Dermis blood vessel endothelial cell (primary cell): ENCODE measurements at regions not wholly inside any gene's neighbourhood (a gene's known extent, or its start where the extent isn't known, plus 50 kb on each side); places are given as distances from the start of the nearest gene placed in this dataset.

Source experiments
- DNase-seq: peaks from one replicate; pipeline ENCODE4 v3.0.0; 2010

- no peak for DNase-seq
Measured at GRCh38 chr1:90558126-90558525, 159.0 kb downstream of the BARHL2 start.

GRCh38 chr1:90557706-90558105 lies 159.4 kb downstream of the BARHL2 start:
- DNase-seq: no peak

- DNase-seq: no peak
Measured at GRCh38 chr1:90550626-90551406, 166.3 kb downstream of the BARHL2 start.

GRCh38 chr1:90544356-90544755 lies 172.7 kb downstream of the BARHL2 start:
- no peak for DNase-seq

GRCh38 chr1:90537606-90538362 lies 179.3 kb downstream of the BARHL2 start:
- DNase-seq: no peak

GRCh38 chr1:90534663-90535295 lies 182.3 kb downstream of the BARHL2 start:
- no peak for DNase-seq

DNA sequence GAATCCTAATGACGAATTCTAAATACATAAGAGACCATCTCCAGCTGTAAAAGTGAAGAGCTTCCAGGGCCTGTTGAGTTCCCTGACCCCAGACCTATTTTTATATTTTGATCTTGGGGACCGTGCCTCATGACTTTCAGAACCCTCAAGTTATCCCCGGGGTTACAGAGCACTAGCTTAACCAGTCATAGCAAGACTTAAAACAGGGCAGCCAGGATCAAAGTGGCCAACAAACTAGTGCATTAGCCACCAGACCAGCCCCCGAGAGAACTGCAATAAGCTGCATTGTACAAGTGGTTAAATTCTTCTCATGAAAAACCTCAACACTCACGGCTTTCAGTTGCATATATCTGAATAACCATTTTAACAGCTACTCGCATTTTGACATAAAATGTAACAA lies 183.0 kb downstream of the BARHL2 start:
- no peak for DNase-seq

DNA sequence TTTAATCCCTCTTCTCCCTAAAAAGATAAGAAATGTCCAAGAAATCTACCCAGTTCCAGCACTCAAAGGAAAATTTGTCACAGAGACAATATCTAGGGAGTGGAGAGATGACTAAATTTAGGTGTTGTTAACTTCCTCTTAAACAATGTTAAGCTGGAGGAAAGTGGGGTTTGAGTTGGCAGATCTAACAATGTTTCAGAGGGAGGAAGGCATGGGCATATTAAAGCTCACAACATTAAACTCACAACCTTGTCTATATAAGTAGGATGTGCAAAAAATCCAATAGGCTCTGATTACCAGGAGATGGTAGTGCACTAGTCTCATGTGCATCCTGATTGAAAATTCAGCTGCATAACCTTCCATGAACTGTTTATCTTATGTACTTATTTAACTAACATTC lies 190.1 kb downstream of the BARHL2 start:
- no peak for DNase-seq

DNA sequence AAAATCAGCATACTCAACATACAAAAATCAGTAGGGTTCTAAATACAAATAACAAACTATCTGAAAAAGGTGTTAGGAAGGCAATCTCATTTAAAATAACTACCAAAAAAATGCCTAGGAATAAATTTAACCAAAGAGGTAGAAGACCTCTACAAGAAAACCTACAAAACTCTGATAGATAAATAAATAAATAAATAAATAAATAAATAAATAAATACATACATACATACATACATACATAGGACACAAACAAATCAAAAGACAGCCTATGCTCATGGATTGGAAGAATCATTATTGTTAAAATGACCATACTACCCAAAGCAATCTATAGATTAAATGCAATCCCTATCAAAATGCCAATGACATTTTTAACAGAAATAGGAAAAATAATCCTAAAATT lies 194.7 kb downstream of the BARHL2 start:
- no peak for DNase-seq

GRCh38 chr1:90513956-90514355 lies 203.1 kb downstream of the BARHL2 start:
- no peak for DNase-seq

DNA sequence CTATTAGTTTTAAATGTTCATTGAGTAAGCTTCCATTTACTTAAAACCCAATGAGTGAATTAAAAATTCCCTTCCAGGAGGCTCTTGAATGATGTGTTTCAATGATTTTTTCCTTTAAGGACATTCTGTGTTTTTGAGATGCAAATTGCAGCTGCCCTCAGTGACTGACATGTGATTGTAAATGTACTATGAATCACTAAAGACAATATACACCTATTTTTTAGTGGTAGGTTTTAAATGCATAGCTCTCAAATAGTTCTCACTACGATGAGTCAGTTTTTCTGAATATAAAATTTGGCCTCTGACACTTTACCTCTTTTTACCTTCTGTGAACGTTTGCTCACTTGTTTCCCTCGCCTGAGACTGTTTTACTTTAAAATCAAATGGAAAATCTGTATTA lies 204.7 kb downstream of the BARHL2 start:
- DNase-seq: no peak

- no peak for DNase-seq
Measured at GRCh38 chr1:90510143-90510542, 207.0 kb downstream of the BARHL2 start.

- DNase-seq: no peak
Measured at GRCh38 chr1:90509225-90510048, 207.7 kb downstream of the BARHL2 start.

DNA sequence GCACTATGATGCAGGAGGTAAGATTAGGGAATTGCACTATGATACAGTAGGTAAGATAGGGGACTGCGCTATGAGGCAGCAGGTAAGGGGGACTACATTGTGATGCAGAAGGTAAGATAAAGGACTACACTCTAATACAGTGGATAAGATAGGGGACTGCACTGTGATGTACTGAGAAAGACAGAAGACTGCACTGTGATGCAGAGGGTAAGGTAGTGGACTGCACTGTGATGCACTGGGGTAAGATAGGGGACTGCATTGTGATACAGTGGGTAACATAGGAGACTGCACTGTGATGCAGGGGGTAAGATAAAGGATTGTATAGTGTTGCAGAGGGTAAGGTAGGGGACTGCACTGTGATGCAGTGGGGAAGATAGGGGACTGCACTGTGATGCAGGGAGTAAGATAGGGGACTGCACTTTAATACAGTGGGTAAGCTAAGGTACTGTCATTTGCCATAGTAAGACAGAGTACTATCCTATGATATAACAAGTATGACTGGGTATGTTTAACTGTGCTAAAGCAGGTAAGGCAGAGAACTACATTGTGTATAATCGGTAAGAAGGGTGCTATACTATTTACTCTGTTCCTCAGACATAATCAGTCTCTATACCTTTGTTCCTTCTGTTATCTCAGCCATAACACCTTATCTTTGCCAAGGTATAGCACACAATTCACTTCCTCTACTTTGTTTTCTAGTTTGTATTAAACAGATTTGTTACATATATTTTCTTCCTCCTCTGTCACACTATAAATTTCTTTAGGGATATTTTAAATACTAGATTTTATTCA lies 208.5 kb downstream of the BARHL2 start:
- DNase-seq: no peak

GRCh38 chr1:90507173-90507572 lies 209.9 kb downstream of the BARHL2 start:
- DNase-seq: no peak

- no peak for DNase-seq
Measured at GRCh38 chr1:90505806-90506205, 211.3 kb downstream of the BARHL2 start.

DNA sequence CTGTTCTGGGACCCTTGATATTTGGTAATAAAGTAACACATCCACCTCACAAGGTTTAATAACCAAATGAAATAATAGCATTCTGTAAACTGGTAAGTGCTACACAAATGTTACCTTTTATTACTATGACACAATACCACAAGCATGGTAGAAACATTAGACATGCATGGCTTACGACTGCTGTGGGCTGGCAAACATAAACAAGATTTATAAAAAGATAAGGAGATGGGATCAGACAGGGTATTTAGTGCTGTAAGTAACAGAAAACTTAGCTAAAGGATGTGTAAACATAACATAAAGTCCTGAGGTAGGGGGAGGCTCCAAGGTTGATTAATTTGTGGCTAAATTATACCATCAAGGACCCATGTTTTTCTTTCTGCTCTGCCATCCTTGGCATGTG lies 212.6 kb downstream of the BARHL2 start:
- no peak for DNase-seq

GRCh38 chr1:90502696-90503095 lies 214.4 kb downstream of the BARHL2 start:
- DNase-seq: no peak

GRCh38 chr1:90502194-90502593 lies 214.9 kb downstream of the BARHL2 start:
- no peak for DNase-seq

DNA sequence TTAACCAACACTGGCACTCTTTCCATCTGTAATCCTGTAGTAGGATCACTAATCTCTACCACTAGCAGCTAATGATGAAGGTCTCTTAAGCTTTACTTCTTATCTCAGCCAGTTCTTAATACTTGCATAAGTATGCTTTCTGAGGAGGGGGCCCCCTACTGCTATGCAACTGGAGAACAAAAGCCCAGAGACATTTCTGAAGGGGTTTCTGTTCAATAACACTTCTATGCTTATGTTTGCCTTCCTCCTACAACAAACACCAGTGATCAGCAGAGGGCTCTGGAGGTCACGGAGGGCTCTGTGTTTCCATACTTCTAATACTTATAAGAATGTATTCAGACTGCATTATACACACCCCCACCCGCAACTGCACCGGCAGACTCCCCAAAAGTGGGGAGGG lies 215.8 kb downstream of the BARHL2 start:
- no peak for DNase-seq

GRCh38 chr1:90494748-90495282 lies 222.3 kb downstream of the BARHL2 start:
- DNase-seq: no peak

- no peak for DNase-seq
Measured at GRCh38 chr1:90488451-90488850, 228.7 kb downstream of the BARHL2 start.
